HepG2 (cell line): ENCODE measurements at regions not wholly inside any gene's neighbourhood (a gene's known extent, or its start where the extent isn't known, plus 50 kb on each side); places are given as distances from the start of the nearest gene placed in this dataset.

Experiments used
- KAT8 ChIP-seq: IDR thresholded peaks from 2 replicates; pipeline ENCODE4 v1.6.1; 2016; ENCODE audit warnings: missing genetic modification reagents, missing compliant biosample characterization
- ZNF3 ChIP-seq: IDR thresholded peaks from 2 replicates; pipeline ENCODE4 v1.7.0; 2017; ENCODE audit warnings: inconsistent platforms
- ZNF383 ChIP-seq: sonication (generic); formaldehyde crosslinking; IDR thresholded peaks from 2 replicates; pipeline ENCODE4 v1.4.0; 2020; ENCODE audit warnings: missing genetic modification reagents, mild to moderate bottlenecking, borderline replicate concordance
- TF ChIP-seq, protein P1 (sequence below): sonication (generic); formaldehyde crosslinking; IDR thresholded peaks from 2 replicates; pipeline ENCODE4 v1.8.0; 2022; ENCODE audit warnings: missing genetic modification reagents, mild to moderate bottlenecking, borderline replicate concordance
- TF ChIP-seq, protein P2 (sequence below): sonication (generic); formaldehyde crosslinking; conservative IDR thresholded peaks from 2 replicates; pipeline ENCODE4 v1.4.0; 2020; ENCODE audit warnings: missing genetic modification reagents

GRCh38 chr6:44534291-44534690 lies 146.8 kb downstream of the CDC5L start:
- TF ChIP-seq, protein P1, sequence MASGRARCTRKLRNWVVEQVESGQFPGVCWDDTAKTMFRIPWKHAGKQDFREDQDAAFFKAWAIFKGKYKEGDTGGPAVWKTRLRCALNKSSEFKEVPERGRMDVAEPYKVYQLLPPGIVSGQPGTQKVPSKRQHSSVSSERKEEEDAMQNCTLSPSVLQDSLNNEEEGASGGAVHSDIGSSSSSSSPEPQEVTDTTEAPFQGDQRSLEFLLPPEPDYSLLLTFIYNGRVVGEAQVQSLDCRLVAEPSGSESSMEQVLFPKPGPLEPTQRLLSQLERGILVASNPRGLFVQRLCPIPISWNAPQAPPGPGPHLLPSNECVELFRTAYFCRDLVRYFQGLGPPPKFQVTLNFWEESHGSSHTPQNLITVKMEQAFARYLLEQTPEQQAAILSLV (CRISPR knock-in tag): no peak
- TF ChIP-seq KAT8 (no peak), ZNF3 (CRISPR knock-in tag) (no peak), ZNF383 (no peak)
- TF ChIP-seq, protein P2, sequence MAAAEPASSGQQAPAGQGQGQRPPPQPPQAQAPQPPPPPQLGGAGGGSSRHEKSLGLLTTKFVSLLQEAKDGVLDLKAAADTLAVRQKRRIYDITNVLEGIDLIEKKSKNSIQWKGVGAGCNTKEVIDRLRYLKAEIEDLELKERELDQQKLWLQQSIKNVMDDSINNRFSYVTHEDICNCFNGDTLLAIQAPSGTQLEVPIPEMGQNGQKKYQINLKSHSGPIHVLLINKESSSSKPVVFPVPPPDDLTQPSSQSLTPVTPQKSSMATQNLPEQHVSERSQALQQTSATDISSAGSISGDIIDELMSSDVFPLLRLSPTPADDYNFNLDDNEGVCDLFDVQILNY (CRISPR knock-in tag): no peak
